ENCODE measurements at regions not wholly inside any gene's neighbourhood (a gene's known extent, or its start where the extent isn't known, plus 50 kb on each side); places are given as distances from the start of the nearest gene placed in this dataset.

GRCh38 chr1:157189986-157190982 lies 52.1 kb upstream of the ETV3 start:
- TF ChIP-seq, protein P1, sequence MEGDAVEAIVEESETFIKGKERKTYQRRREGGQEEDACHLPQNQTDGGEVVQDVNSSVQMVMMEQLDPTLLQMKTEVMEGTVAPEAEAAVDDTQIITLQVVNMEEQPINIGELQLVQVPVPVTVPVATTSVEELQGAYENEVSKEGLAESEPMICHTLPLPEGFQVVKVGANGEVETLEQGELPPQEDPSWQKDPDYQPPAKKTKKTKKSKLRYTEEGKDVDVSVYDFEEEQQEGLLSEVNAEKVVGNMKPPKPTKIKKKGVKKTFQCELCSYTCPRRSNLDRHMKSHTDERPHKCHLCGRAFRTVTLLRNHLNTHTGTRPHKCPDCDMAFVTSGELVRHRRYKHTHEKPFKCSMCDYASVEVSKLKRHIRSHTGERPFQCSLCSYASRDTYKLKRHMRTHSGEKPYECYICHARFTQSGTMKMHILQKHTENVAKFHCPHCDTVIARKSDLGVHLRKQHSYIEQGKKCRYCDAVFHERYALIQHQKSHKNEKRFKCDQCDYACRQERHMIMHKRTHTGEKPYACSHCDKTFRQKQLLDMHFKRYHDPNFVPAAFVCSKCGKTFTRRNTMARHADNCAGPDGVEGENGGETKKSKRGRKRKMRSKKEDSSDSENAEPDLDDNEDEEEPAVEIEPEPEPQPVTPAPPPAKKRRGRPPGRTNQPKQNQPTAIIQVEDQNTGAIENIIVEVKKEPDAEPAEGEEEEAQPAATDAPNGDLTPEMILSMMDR (conservative IDR thresholded peaks at IDR 0.05; ENCODE audit: low read length): no peak
- no peak for TF ChIP-seq EZH2phosphoT487 (IDR thresholded peaks at IDR 0.05; ENCODE audit: borderline replicate concordance)

Measured in Loucy (cell line).